Sigmoid colon (tissue), 6 donors: ENCODE measurements at regions not wholly inside any gene's neighbourhood (a gene's known extent, or its start where the extent isn't known, plus 50 kb on each side); places are given as distances from the start of the nearest gene placed in this dataset.
"Not testable (repeated sequence)": the region's sequence is repeated elsewhere in the genome, so short reads cannot be mapped to it uniquely, and the experiment has no call there.

ENCODE experiments used
- DNase-seq: peaks from one replicate; pipeline ENCODE4 v3.0.0-alpha.2; 2019
- H3K27ac ChIP-seq, 4 donors: fragments of 200-600 bp; sonication (generic); one replicate each; pipeline ENCODE4 v1.5.1; 2016 to 2019; ENCODE audit warnings: mild to moderate bottlenecking in 1 of 4
- H3K27me3 ChIP-seq, 3 donors: fragments of 200-600 bp; sonication (generic); one replicate each; pipeline ENCODE4 v1.5.1; 2019; ENCODE audit warnings: mild to moderate bottlenecking in 1 of 3
- H3K36me3 ChIP-seq, 4 donors: fragments of 200-600 bp; sonication (generic); one replicate each; pipeline ENCODE4 v1.5.1; 2016 to 2019
- H3K4me1 ChIP-seq, 4 donors: fragments of 200-600 bp; sonication (generic); one replicate each; pipeline ENCODE4 v1.5.1; 2017 to 2019
- H3K4me3 ChIP-seq, 4 donors: fragments of 200-600 bp; sonication (generic); one replicate each; pipeline ENCODE4 v1.5.1; 2017 to 2019; ENCODE audit warnings: mild to moderate bottlenecking in 2 of 4, moderate library complexity in 1 of 4
- H3K9me3 ChIP-seq, 4 donors: fragments of 200-600 bp in 3 of 4; sonication (generic) in 3 of 4; one replicate each; pipeline versions ENCODE4 v1.5.1 to v1.6.1; 2013 to 2019
- CTCF ChIP-seq, 4 experiments: fragments of 450-650 bp in 3 of 4; fragments of 200-600 bp in 1 of 4; IDR thresholded peaks; one replicate each; pipeline ENCODE4 v1.5.1; 2016 to 2019; ENCODE audit warnings: antibody characterized with exemption in 4 of 4, mild to moderate bottlenecking in 3 of 4, moderate library complexity in 2 of 4
- EP300 ChIP-seq, 4 donors: sonication (generic); formaldehyde crosslinking; IDR thresholded peaks; one replicate each; pipeline ENCODE4 v1.6.1; 2017; ENCODE audit warnings: antibody characterized with exemption in 4 of 4
- POLR2A ChIP-seq, 2 donors: fragments of 450-650 bp; IDR thresholded peaks; one replicate each; pipeline ENCODE4 v1.6.1; 2016; ENCODE audit warnings: antibody characterized with exemption in 2 of 2, mild to moderate bottlenecking in 2 of 2, moderate library complexity in 2 of 2
- POLR2AphosphoS5 ChIP-seq, 4 donors: sonication (generic); formaldehyde crosslinking; IDR thresholded peaks; one replicate each; pipeline ENCODE4 v1.6.1; 2017; ENCODE audit warnings: antibody characterized with exemption in 4 of 4
- WGBS, 2 donors: extraction: QIAGEN DNeasy Blood & Tissue Kit; methylation state at CpG; one replicate each; pipeline ENCODE4 v1.1.7; 2013; 5-methylcytosine and 5-hydroxymethylcytosine counted together
- intact Hi-C: fragments of 100-400 bp; cut with DNase I; formaldehyde crosslinking; loops from one replicate; pipeline ENCODE4 v1.15.1; 2023
- donor health status: healthy with polysubstance abuse.
- donor health status: healthy.

- no peaks in the 10 kb centered on the region for H3K27me3 ChIP-seq
- TF ChIP-seq POLR2A (IDR thresholded peaks at IDR 0.05) (no peak), EP300 (IDR thresholded peaks at IDR 0.05) (no peak), POLR2AphosphoS5 (IDR thresholded peaks at IDR 0.05) (no peak), CTCF (IDR thresholded peaks at IDR 0.05) (no peak)
- WGBS, 2 donors: 89% methylated on average over 4 of the region's 4 CpGs
- no peak overlapping the region for H3K4me3 ChIP-seq
- no peaks in the 10 kb centered on the region for H3K4me1 ChIP-seq
- H3K9me3 ChIP-seq: peaks cover 0 to 4% (median 0%) of the 10 kb centered on the region in 4 donors
- no peak overlapping the region for H3K27ac ChIP-seq
- DNase-seq: no peak
- H3K36me3 ChIP-seq: no peaks in the 10 kb centered on the region
- intact Hi-C loops: no loop called here
These were observed 397.7 kb downstream of the TMEM38B start for GRCh38 chr9:106092083-106092482.

GRCh38 chr9:106102821-106103220, 408.5 kb downstream of the TMEM38B start:
- H3K36me3 ChIP-seq: no peaks in the 10 kb centered on the region
- TF ChIP-seq POLR2A (IDR thresholded peaks at IDR 0.05) (no peak), POLR2AphosphoS5 (IDR thresholded peaks at IDR 0.05) (no peak)
- DNase-seq: no peak
- no peak overlapping the region for H3K27ac ChIP-seq
- no peaks in the 10 kb centered on the region for H3K4me1 ChIP-seq
- H3K27me3 ChIP-seq: no peaks in the 10 kb centered on the region
- H3K9me3 ChIP-seq: no peaks in the 10 kb centered on the region
- intact Hi-C loops: no loop called here
- no peak overlapping the region for H3K4me3 ChIP-seq
- 79 to 92% methylated on average over 2 of the region's 2 CpGs for WGBS, 2 donors

DNA sequence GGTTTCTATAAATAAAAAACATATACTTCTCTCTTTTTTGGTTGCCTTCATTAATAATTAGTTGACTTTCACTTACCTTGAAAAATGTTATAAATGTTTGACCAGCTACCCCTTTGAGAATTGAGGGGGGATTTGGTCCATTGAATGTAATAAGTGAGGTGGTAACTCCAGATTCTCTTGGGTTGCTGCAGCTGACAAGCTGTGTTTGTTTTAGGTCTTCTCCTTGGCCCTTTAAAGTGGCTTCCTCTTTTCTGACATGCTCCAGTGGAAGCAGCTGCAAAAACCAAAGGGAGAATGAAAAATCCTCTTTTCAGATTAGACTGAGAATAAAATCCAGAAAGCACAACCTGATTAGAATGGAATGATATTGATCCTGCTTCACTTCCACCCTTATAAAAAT, 410.5 kb downstream of the TMEM38B start:
- intact Hi-C loops: no loop called here
- no peaks in the 10 kb centered on the region for H3K4me1 ChIP-seq
- no peaks in the 10 kb centered on the region for H3K36me3 ChIP-seq
- peaks cover 0 to 3% (median 0%) of the 10 kb centered on the region in 4 donors for H3K9me3 ChIP-seq
- no peak for DNase-seq
- H3K4me3 ChIP-seq: no peak overlapping the region
- no peak overlapping the region for H3K27ac ChIP-seq
- H3K27me3 ChIP-seq: no peaks in the 10 kb centered on the region
- no peak for TF ChIP-seq EP300 (IDR thresholded peaks at IDR 0.05)
- TF ChIP-seq POLR2AphosphoS5 (IDR thresholded peaks at IDR 0.05): no peak
- TF ChIP-seq CTCF (IDR thresholded peaks at IDR 0.05): no peak
- TF ChIP-seq POLR2A (IDR thresholded peaks at IDR 0.05): no peak

DNA sequence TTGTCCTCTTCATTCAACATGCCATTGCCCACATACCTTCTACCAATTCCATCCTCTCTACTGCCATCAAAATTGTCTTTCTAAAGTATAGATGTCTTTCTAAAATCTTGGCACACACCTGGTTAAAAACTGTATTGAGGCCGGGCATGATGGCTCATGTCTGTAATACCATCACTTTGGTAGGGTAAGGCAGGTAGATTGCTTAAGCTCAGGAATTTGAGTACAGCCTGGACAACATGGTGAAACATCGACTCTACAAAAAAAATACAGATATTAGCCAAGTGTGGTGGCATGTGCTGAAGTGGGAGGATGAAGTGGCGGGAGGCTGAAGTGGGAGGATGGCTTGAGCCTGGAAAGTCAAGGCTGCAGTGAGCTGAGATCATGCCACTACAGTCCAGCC, 412.1 kb downstream of the TMEM38B start:
- 91 to 95% methylated on average over 3 of the region's 3 CpGs for WGBS, 2 donors
- Histone ChIP-seq H3K4me1 (no peaks in the 10 kb centered on the region), H3K27me3 (no peaks in the 10 kb centered on the region), H3K4me3 (no peak overlapping the region), H3K27ac (no peak overlapping the region), H3K36me3 (no peaks in the 10 kb centered on the region), H3K9me3 (peaks cover 0 to 3% (median 0%) of the 10 kb centered on the region in 4 donors)
- intact Hi-C loops: no loop called here
- TF ChIP-seq EP300 (IDR thresholded peaks at IDR 0.05) (no peak), CTCF (IDR thresholded peaks at IDR 0.05) (no peak), POLR2AphosphoS5 (IDR thresholded peaks at IDR 0.05) (no peak), POLR2A (IDR thresholded peaks at IDR 0.05) (no peak)
- no peak for DNase-seq

DNA sequence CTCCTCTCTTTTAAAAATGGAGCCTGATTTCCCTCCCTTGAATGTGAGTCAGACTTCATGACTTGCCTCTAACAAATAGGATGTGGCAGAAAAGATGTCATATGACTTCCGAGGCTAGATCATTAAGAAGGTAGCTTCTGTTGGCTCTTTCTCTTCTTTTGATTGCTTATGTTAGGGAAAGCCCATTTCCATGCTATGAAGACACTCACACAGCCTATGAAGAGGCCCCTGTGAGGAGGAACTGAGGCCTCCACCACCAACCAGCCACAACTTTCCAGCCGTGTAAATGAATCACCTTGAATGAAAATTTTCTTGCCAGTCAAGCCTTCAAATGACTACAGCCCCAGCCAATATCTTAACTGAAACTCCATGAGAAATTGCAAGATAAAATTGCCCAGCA, 413.4 kb downstream of the TMEM38B start:
- Histone ChIP-seq H3K9me3 (peaks cover 0 to 3% (median 0%) of the 10 kb centered on the region in 4 donors), H3K27ac (no peak overlapping the region), H3K4me1 (no peaks in the 10 kb centered on the region), H3K4me3 (no peak overlapping the region), H3K27me3 (no peaks in the 10 kb centered on the region), H3K36me3 (no peaks in the 10 kb centered on the region)
- DNase-seq: no peak
- TF ChIP-seq EP300 (IDR thresholded peaks at IDR 0.05): no peak
- no peak for TF ChIP-seq POLR2AphosphoS5 (IDR thresholded peaks at IDR 0.05)
- no peak for TF ChIP-seq POLR2A (IDR thresholded peaks at IDR 0.05)
- no peak for TF ChIP-seq CTCF (IDR thresholded peaks at IDR 0.05)
- intact Hi-C loops: no loop called here
- 57 to 75% methylated on average over 2 of the region's 2 CpGs for WGBS, 2 donors

- H3K4me3 ChIP-seq, H3K9me3 ChIP-seq, H3K27me3 ChIP-seq, H3K27ac ChIP-seq, H3K4me1 ChIP-seq, intact Hi-C loops, DNase-seq, H3K36me3 ChIP-seq: not testable (repeated sequence)
- WGBS, 2 donors: 76 to 86% methylated on average over 3 of the region's 3 CpGs
These were observed 415.4 kb downstream of the TMEM38B start for GRCh38 chr9:106109706-106110105.
